KMS-11 (cell line): ENCODE measurements at regions not wholly inside any gene's neighbourhood (a gene's known extent, or its start where the extent isn't known, plus 50 kb on each side); places are given as distances from the start of the nearest gene placed in this dataset.

Experiments
- H2AFZ ChIP-seq: fragments of 200-600 bp; sonication (generic); 2 replicates; pipeline ENCODE4 v1.6.1; 2016; ENCODE audit warnings: antibody characterized with exemption, mixed run types, low read depth
- H3K27ac ChIP-seq: fragments of 200-600 bp; sonication (generic); 2 replicates; pipeline ENCODE4 v1.6.1; 2016; ENCODE audit warnings: mild to moderate bottlenecking, mixed run types
- H3K27me3 ChIP-seq: fragments of 200-600 bp; sonication (generic); 2 replicates; pipeline ENCODE4 v1.6.1; 2017; ENCODE audit warnings: mild to moderate bottlenecking, low read depth, mixed run types, moderate library complexity; ENCODE audit not compliant: insufficient read depth
- H3K36me3 ChIP-seq: fragments of 200-600 bp; sonication (generic); 2 replicates; pipeline ENCODE4 v1.6.1; 2017; ENCODE audit warnings: mild to moderate bottlenecking, mixed run types; ENCODE audit not compliant: insufficient read depth
- H3K4me1 ChIP-seq: fragments of 200-600 bp; sonication (generic); 2 replicates; pipeline ENCODE4 v1.6.1; 2016; ENCODE audit warnings: mild to moderate bottlenecking, low read depth, mixed run types; ENCODE audit not compliant: poor library complexity, severe bottlenecking
- H3K4me2 ChIP-seq: fragments of 200-600 bp; sonication (generic); 2 replicates; pipeline ENCODE4 v1.7.0; 2016; ENCODE audit warnings: mild to moderate bottlenecking, mixed run types
- H3K4me3 ChIP-seq: fragments of 200-600 bp; sonication (generic); IDR thresholded peaks from 2 replicates; pipeline ENCODE4 v1.6.1; 2017; ENCODE audit warnings: low read depth, low read length, mixed read lengths; ENCODE audit not compliant: insufficient read depth
- H3K79me2 ChIP-seq: fragments of 200-600 bp; sonication (generic); 2 replicates; pipeline ENCODE4 v1.6.1; 2016; ENCODE audit warnings: low read depth, mixed run types; ENCODE audit not compliant: insufficient read depth
- H3K9ac ChIP-seq: fragments of 200-600 bp; sonication (generic); 2 replicates; pipeline ENCODE4 v1.6.1; 2016; ENCODE audit warnings: mild to moderate bottlenecking, mixed run types
- H4K20me1 ChIP-seq: fragments of 200-600 bp; sonication (generic); 2 replicates; pipeline ENCODE4 v1.6.1; 2016; ENCODE audit warnings: mild to moderate bottlenecking, mixed run types; ENCODE audit not compliant: insufficient read depth
- TF ChIP-seq, protein P1 (sequence below): fragments of 200-600 bp; sonication (generic); conservative IDR thresholded peaks from 2 replicates; pipeline ENCODE4 v1.6.1; 2017; ENCODE audit warnings: low read depth, mild to moderate bottlenecking, antibody characterized with exemption, low read length, moderate library complexity, mixed read lengths

DNA sequence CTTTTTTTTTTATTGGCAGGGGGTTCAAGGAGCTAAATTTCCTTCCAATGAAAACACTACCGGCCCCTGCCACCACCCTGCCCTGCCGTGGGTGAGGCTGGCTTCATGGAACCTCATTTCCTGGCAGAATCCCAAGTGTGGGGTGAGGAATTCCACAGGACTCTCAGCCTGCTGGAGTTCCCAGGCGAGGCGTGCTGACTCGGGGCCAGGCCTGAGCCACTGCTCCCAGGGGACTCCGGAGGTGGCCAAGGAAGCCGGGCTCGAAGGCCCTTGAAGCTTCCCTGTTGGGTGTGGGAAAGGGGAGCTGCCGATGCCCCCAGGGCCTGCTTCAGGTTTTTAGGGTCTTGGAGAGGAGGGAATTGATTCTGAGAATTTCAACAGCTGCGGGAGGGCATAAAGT lies 95.3 kb upstream of the ACTRT2 start:
- H3K9ac ChIP-seq, result no peak overlapping the region
- no peaks in the 10 kb centered on the region for H3K36me3 ChIP-seq
- H3K27me3 ChIP-seq, result peaks cover 60% of the 10 kb centered on the region
- no peak overlapping the region for H3K4me2 ChIP-seq
- no peaks in the 10 kb centered on the region for H4K20me1 ChIP-seq
- H2AFZ ChIP-seq, result no peak overlapping the region
- H3K4me3 ChIP-seq, result no peak overlapping the region
- H3K4me1 ChIP-seq, result no peaks in the 10 kb centered on the region
- H3K79me2 ChIP-seq, result no peaks in the 10 kb centered on the region
- no peak overlapping the region for H3K27ac ChIP-seq
- TF ChIP-seq, protein P1, sequence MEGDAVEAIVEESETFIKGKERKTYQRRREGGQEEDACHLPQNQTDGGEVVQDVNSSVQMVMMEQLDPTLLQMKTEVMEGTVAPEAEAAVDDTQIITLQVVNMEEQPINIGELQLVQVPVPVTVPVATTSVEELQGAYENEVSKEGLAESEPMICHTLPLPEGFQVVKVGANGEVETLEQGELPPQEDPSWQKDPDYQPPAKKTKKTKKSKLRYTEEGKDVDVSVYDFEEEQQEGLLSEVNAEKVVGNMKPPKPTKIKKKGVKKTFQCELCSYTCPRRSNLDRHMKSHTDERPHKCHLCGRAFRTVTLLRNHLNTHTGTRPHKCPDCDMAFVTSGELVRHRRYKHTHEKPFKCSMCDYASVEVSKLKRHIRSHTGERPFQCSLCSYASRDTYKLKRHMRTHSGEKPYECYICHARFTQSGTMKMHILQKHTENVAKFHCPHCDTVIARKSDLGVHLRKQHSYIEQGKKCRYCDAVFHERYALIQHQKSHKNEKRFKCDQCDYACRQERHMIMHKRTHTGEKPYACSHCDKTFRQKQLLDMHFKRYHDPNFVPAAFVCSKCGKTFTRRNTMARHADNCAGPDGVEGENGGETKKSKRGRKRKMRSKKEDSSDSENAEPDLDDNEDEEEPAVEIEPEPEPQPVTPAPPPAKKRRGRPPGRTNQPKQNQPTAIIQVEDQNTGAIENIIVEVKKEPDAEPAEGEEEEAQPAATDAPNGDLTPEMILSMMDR, result no peak

DNA sequence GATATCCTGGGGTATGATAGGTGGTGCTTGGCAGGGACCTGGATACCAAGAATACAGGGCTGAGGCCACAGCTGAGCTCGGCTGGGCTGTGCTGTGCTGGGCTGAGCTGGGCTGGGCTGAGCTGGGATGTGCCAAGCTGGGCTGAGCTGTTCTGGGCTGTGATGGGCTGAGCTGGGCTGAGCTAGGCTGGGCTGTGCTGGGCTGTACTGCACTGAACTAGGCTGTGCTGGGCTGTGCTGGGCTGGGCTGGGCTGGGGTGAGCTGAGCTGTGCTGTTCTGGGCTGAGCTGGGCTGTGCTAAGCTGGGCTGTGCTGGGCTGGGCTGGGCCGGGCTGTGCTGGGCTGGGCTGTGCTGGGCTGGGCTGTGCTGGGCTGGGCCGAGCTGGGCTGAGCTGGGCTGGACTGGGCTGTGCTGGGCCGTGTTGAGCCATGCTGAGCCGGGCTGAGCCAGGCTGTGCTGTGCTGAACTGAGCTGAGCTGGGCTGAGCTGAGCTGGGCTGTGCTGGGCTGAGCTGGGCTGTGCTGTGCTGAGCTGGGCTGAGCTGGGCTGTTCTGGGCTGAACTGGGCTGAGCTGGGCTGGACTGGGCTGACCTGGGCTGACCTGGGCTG lies 94.7 kb upstream of the ACTRT2 start:
- Histone ChIP-seq H3K4me3 (no peak overlapping the region), H3K36me3 (no peaks in the 10 kb centered on the region), H3K9ac (no peak overlapping the region), H3K27me3 (peaks cover 66% of the 10 kb centered on the region), H4K20me1 (no peaks in the 10 kb centered on the region), H3K79me2 (no peaks in the 10 kb centered on the region), H3K4me2 (no peak overlapping the region), H3K4me1 (no peaks in the 10 kb centered on the region), H3K27ac (no peak overlapping the region), H2AFZ (no peak overlapping the region)
- TF ChIP-seq, protein P1, result no peak

DNA sequence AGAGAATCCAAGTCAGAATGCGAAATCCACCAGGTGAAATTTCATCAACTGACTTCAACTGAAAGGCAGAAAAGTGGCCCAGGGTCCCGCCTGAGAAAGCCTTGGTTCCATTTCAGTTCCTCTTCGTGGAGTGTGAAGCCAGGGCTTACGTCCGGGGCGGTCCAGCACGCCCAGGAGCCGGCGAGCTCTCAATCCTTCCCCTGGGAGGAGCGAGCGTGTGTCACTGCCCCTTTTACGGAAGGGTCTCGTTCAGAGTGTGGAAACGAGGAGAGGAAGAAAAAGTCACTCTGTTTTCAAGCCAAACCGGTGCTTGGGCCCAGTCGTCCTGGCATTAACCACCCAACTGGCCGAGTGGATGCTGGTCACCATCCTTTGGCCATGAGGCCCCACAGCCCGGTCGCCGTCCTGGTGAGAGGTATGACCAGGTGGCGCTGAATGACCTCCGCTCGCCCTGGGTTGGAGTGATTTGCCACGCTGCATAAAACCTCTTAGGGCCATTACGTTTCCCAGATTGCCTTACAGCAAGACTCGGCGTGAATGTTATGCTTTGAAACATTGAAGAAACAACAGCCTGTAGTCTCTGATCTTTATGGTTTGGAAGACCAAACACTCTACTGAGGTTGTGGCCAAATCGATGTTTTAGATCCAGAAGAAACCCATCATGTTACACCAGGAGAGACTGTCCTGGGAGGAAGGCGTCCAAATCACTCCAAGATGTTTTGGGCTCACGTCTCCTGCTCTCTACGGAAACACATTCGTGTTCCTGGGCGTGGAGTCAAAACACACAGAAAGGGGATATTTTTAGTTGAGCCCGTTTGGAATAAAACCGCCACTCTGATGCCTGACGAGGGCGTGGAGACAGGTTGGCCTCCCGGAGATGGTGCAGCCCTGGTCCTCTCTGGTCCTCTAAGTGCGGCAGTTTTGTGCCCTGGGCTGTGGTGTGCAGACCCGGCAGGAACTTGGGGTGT lies 93.6 kb upstream of the ACTRT2 start:
- Histone ChIP-seq H3K4me3 (no peak overlapping the region), H3K27ac (no peak overlapping the region), H4K20me1 (no peaks in the 10 kb centered on the region), H3K4me1 (no peaks in the 10 kb centered on the region), H2AFZ (no peak overlapping the region), H3K79me2 (no peaks in the 10 kb centered on the region), H3K9ac (no peak overlapping the region), H3K4me2 (no peak overlapping the region), H3K36me3 (no peaks in the 10 kb centered on the region), H3K27me3 (peaks cover 67% of the 10 kb centered on the region)
- TF ChIP-seq, protein P1, result no peak

DNA sequence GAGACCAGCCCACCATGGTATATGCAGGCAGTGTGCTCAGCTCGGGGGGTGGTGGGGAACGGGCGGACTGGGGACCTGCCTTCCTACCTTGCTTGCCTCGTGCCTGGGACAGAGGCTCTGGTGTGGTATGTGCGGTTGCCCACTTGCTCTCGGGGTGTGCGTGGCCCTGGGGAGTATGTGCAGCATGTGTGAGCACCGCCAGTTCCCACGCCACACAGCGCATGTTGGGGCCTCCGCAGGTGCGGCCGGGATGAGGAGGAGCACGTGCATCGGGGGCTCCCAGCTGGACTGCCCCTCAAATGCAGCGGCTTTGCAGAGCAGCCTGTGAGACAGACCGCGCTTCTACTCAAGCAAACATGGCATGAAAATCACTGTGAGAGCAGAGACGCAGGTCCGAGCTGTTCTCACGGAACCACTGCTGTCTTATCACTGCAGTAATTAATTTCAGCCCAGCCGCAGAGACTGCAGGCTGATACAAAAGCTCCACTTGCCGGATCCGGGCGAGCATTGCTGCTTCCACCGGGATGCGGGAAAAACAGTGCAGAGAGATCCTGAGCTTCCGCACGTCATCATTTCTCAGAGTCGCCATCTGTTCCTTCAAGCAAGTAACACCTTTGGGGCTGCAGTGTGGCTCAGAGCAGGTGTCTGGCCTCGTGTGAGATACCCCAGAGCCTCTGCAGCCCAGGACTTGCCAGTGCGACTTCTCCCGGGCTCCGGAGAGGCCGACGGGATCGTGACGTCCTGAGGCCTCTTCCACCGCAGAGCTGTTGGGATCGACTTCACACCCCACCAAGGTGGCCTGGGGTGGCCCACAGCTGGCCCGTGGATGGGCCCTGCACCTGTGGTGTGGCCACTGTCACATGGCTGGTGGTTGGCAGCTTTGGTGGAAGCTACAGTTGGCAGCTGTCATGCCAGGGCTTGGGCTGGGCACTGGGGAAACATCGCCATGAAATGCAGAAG lies 92.6 kb upstream of the ACTRT2 start:
- TF ChIP-seq, protein P1, result no peak
- H2AFZ ChIP-seq, result no peak overlapping the region
- H3K27ac ChIP-seq, result no peak overlapping the region
- H3K36me3 ChIP-seq, result no peaks in the 10 kb centered on the region
- H3K4me3 ChIP-seq, result no peak overlapping the region
- no peak overlapping the region for H3K9ac ChIP-seq
- H3K27me3 ChIP-seq, result peaks cover 76% of the 10 kb centered on the region
- H3K4me1 ChIP-seq, result no peaks in the 10 kb centered on the region
- H3K79me2 ChIP-seq, result no peaks in the 10 kb centered on the region
- H4K20me1 ChIP-seq, result no peaks in the 10 kb centered on the region
- no peak overlapping the region for H3K4me2 ChIP-seq
